Activated T-cell treated with anti-CD3 and anti-CD28 coated beads, Interleukin-2, amount 50 U/mL, for 72 hours (primary cell): ENCODE measurements at regions not wholly inside any gene's neighbourhood (a gene's known extent, or its start where the extent isn't known, plus 50 kb on each side); places are given as distances from the start of the nearest gene placed in this dataset.
"Not testable (repeated sequence)": the region's sequence is repeated elsewhere in the genome, so short reads cannot be mapped to it uniquely, and the experiment has no call there.

Experiments
- ATAC-seq, 2 donors: fragments of 150-1000 bp; cut with Tn5 transposase; replicated peaks in 1 of 2; 2 replicates each; pipeline ENCODE4 v1.10.0; 2021; ENCODE audit warnings: moderate library complexity in 2 of 2, mild to moderate bottlenecking in 1 of 2
- DNase-seq, 2 donors: peaks; one replicate each; pipeline ENCODE4 v3.0.0; 2021 to 2022; ENCODE audit warnings: mixed read lengths in 1 of 2
- H3K27ac Mint-ChIP-seq: one replicate; pipeline ENCODE4 v1.8.0; 2022; ENCODE audit warnings: mild to moderate bottlenecking, moderate library complexity, mixed read lengths
- H3K27me3 Mint-ChIP-seq: one replicate; pipeline ENCODE4 v1.8.0; 2022; ENCODE audit warnings: low read depth, mixed read lengths
- H3K36me3 Mint-ChIP-seq, 2 donors: one replicate each; pipeline ENCODE4 v1.8.0; 2022; ENCODE audit warnings: mixed read lengths in 2 of 2, mild to moderate bottlenecking in 1 of 2; ENCODE audit not compliant: insufficient read depth in 2 of 2
- H3K4me1 Mint-ChIP-seq: one replicate; pipeline ENCODE4 v1.8.0; 2022; ENCODE audit warnings: low read depth, mixed read lengths
- H3K4me3 Mint-ChIP-seq, 2 donors: one replicate each; pipeline ENCODE4 v1.8.0; 2022; ENCODE audit warnings: mild to moderate bottlenecking in 2 of 2, mixed read lengths in 2 of 2, moderate library complexity in 2 of 2
- H3K9me3 Mint-ChIP-seq, 2 donors: one replicate each; pipeline ENCODE4 v1.8.0; 2022; ENCODE audit warnings: mixed read lengths in 2 of 2

GRCh38 chr2:89982246-89982645 is 1290.8 kb downstream of the RPIA start:
- H3K27me3 Mint-ChIP-seq, result not testable (repeated sequence)

GRCh38 chr2:89985650-89986049 is 1294.2 kb downstream of the RPIA start:
- not testable (repeated sequence) for H3K36me3 Mint-ChIP-seq, H3K4me3 Mint-ChIP-seq, DNase-seq, H3K27me3 Mint-ChIP-seq, H3K4me1 Mint-ChIP-seq, H3K27ac Mint-ChIP-seq, ATAC-seq, H3K9me3 Mint-ChIP-seq

More at GRCh38 chr2:89982246-89982645, 1290.8 kb downstream of the RPIA start:
- not testable (repeated sequence) for H3K27ac Mint-ChIP-seq, DNase-seq, H3K9me3 Mint-ChIP-seq, ATAC-seq, H3K4me3 Mint-ChIP-seq, H3K36me3 Mint-ChIP-seq, H3K4me1 Mint-ChIP-seq

- not testable (repeated sequence) for H3K9me3 Mint-ChIP-seq, H3K4me3 Mint-ChIP-seq, DNase-seq, H3K36me3 Mint-ChIP-seq, ATAC-seq, H3K27me3 Mint-ChIP-seq, H3K27ac Mint-ChIP-seq, H3K4me1 Mint-ChIP-seq
Measured at GRCh38 chr2:89986532-89986931, 1295.1 kb downstream of the RPIA start.

GRCh38 chr2:89996779-89997178 is 1305.3 kb downstream of the RPIA start:
- H3K9me3 Mint-ChIP-seq, ATAC-seq, H3K4me3 Mint-ChIP-seq, DNase-seq, H3K27ac Mint-ChIP-seq, H3K4me1 Mint-ChIP-seq, H3K27me3 Mint-ChIP-seq, H3K36me3 Mint-ChIP-seq: not testable (repeated sequence)

- not testable (repeated sequence) for H3K27me3 Mint-ChIP-seq, H3K36me3 Mint-ChIP-seq, H3K27ac Mint-ChIP-seq, DNase-seq, ATAC-seq, H3K4me1 Mint-ChIP-seq, H3K9me3 Mint-ChIP-seq, H3K4me3 Mint-ChIP-seq
Measured at GRCh38 chr2:90004553-90004952, 1313.1 kb downstream of the RPIA start.

- ATAC-seq, H3K27ac Mint-ChIP-seq, H3K4me3 Mint-ChIP-seq, H3K36me3 Mint-ChIP-seq, H3K9me3 Mint-ChIP-seq, H3K4me1 Mint-ChIP-seq, H3K27me3 Mint-ChIP-seq, DNase-seq: not testable (repeated sequence)
Measured at GRCh38 chr2:90010442-90011100, 1319.1 kb downstream of the RPIA start.

GRCh38 chr2:90011101-90011443 is 1319.6 kb downstream of the RPIA start:
- not testable (repeated sequence) for H3K4me3 Mint-ChIP-seq, H3K4me1 Mint-ChIP-seq, H3K27ac Mint-ChIP-seq, DNase-seq, H3K27me3 Mint-ChIP-seq, ATAC-seq, H3K36me3 Mint-ChIP-seq, H3K9me3 Mint-ChIP-seq

GRCh38 chr2:90019908-90020307 is 1328.4 kb downstream of the RPIA start:
- H3K4me3 Mint-ChIP-seq, H3K4me1 Mint-ChIP-seq, ATAC-seq, H3K36me3 Mint-ChIP-seq, DNase-seq, H3K9me3 Mint-ChIP-seq, H3K27ac Mint-ChIP-seq, H3K27me3 Mint-ChIP-seq: not testable (repeated sequence)

- not testable (repeated sequence) for ATAC-seq, H3K27me3 Mint-ChIP-seq, H3K36me3 Mint-ChIP-seq, DNase-seq, H3K27ac Mint-ChIP-seq, H3K9me3 Mint-ChIP-seq, H3K4me1 Mint-ChIP-seq, H3K4me3 Mint-ChIP-seq
Measured at GRCh38 chr2:90021234-90021633, 1329.8 kb downstream of the RPIA start.

- ATAC-seq, H3K9me3 Mint-ChIP-seq, DNase-seq, H3K27ac Mint-ChIP-seq, H3K36me3 Mint-ChIP-seq, H3K4me1 Mint-ChIP-seq, H3K27me3 Mint-ChIP-seq, H3K4me3 Mint-ChIP-seq: not testable (repeated sequence)
Measured at GRCh38 chr2:90027231-90027643, 1335.8 kb downstream of the RPIA start.

- H3K4me1 Mint-ChIP-seq, H3K36me3 Mint-ChIP-seq, ATAC-seq, H3K4me3 Mint-ChIP-seq, DNase-seq, H3K27ac Mint-ChIP-seq, H3K27me3 Mint-ChIP-seq, H3K9me3 Mint-ChIP-seq: not testable (repeated sequence)
Measured at GRCh38 chr2:90028381-90029079, 1337.1 kb downstream of the RPIA start.

- not testable (repeated sequence) for H3K4me1 Mint-ChIP-seq, DNase-seq, ATAC-seq, H3K27me3 Mint-ChIP-seq, H3K4me3 Mint-ChIP-seq, H3K36me3 Mint-ChIP-seq, H3K9me3 Mint-ChIP-seq, H3K27ac Mint-ChIP-seq
Measured at GRCh38 chr2:90029080-90029428, 1337.6 kb downstream of the RPIA start.

GRCh38 chr2:90032269-90032668 is 1340.8 kb downstream of the RPIA start:
- H3K36me3 Mint-ChIP-seq, H3K27ac Mint-ChIP-seq, H3K4me3 Mint-ChIP-seq, DNase-seq, H3K9me3 Mint-ChIP-seq, ATAC-seq, H3K4me1 Mint-ChIP-seq, H3K27me3 Mint-ChIP-seq: not testable (repeated sequence)

- H3K27ac Mint-ChIP-seq, H3K9me3 Mint-ChIP-seq, ATAC-seq, DNase-seq, H3K4me1 Mint-ChIP-seq, H3K36me3 Mint-ChIP-seq, H3K4me3 Mint-ChIP-seq, H3K27me3 Mint-ChIP-seq: not testable (repeated sequence)
Measured at GRCh38 chr2:90036335-90036734, 1344.9 kb downstream of the RPIA start.
